HUES6 (cell line): ENCODE measurements at regions not wholly inside any gene's neighbourhood (a gene's known extent, or its start where the extent isn't known, plus 50 kb on each side); places are given as distances from the start of the nearest gene placed in this dataset.
"Not testable (repeated sequence)": the region's sequence is repeated elsewhere in the genome, so short reads cannot be mapped to it uniquely, and the experiment has no call there.

Experiments used
- H3K27ac ChIP-seq: 2 replicates; pipeline ENCODE4 v1.7.0; 2013; ENCODE audit warnings: low read depth, mild to moderate bottlenecking, low read length, inconsistent platforms
- H3K27me3 ChIP-seq: 2 replicates; pipeline ENCODE4 v1.6.1; 2013; ENCODE audit warnings: low read length; ENCODE audit not compliant: control insufficient read depth, insufficient read depth
- H3K36me3 ChIP-seq: 2 replicates; pipeline ENCODE4 v1.6.1; 2013; ENCODE audit warnings: low read length; ENCODE audit not compliant: control insufficient read depth, insufficient read depth
- H3K4me1 ChIP-seq: 2 replicates; pipeline ENCODE4 v1.6.1; 2013; ENCODE audit warnings: low read length; ENCODE audit not compliant: control insufficient read depth, insufficient read depth
- H3K4me3 ChIP-seq: 2 replicates; pipeline ENCODE4 v1.5.1; 2013; ENCODE audit warnings: low read depth, low read length
- H3K9ac ChIP-seq: one replicate; pipeline ENCODE4 v1.6.1; 2013; ENCODE audit warnings: mild to moderate bottlenecking, low read length
- H3K9me3 ChIP-seq: 2 replicates; pipeline ENCODE4 v1.6.1; 2013; ENCODE audit warnings: low read depth, low read length; ENCODE audit not compliant: control insufficient read depth, insufficient read depth

GRCh38 chr11:67873223-67873622 is 130.7 kb downstream of the UNC93B1 start:
- not testable (repeated sequence) for H3K9ac ChIP-seq, H3K4me3 ChIP-seq

GRCh38 chr11:67871168-67871567 is 132.7 kb downstream of the UNC93B1 start:
- H3K9me3 ChIP-seq: peaks cover 17% of the 10 kb centered on the region
- not testable (repeated sequence) for H3K4me3 ChIP-seq, H3K4me1 ChIP-seq, H3K36me3 ChIP-seq, H3K27me3 ChIP-seq, H3K9ac ChIP-seq, H3K27ac ChIP-seq

More at GRCh38 chr11:67873223-67873622, 130.7 kb downstream of the UNC93B1 start:
- not testable (repeated sequence) for H3K36me3 ChIP-seq, H3K27ac ChIP-seq, H3K4me1 ChIP-seq, H3K27me3 ChIP-seq
- peaks cover 17% of the 10 kb centered on the region for H3K9me3 ChIP-seq

- H3K4me3 ChIP-seq, H3K9me3 ChIP-seq, H3K27ac ChIP-seq, H3K36me3 ChIP-seq, H3K27me3 ChIP-seq, H3K9ac ChIP-seq, H3K4me1 ChIP-seq: not testable (repeated sequence)
These were observed 141.0 kb downstream of the UNC93B1 start for GRCh38 chr11:67862896-67863295.

- H3K27ac ChIP-seq, H3K27me3 ChIP-seq, H3K4me3 ChIP-seq, H3K36me3 ChIP-seq, H3K4me1 ChIP-seq, H3K9me3 ChIP-seq, H3K9ac ChIP-seq: not testable (repeated sequence)
These were observed 144.3 kb downstream of the UNC93B1 start for GRCh38 chr11:67859513-67860161.

GRCh38 chr11:67850747-67851146 is 153.2 kb downstream of the UNC93B1 start:
- not testable (repeated sequence) for H3K4me1 ChIP-seq, H3K27ac ChIP-seq, H3K9ac ChIP-seq, H3K4me3 ChIP-seq, H3K27me3 ChIP-seq, H3K36me3 ChIP-seq, H3K9me3 ChIP-seq

- H3K9me3 ChIP-seq, H3K36me3 ChIP-seq, H3K4me3 ChIP-seq, H3K27me3 ChIP-seq, H3K4me1 ChIP-seq, H3K27ac ChIP-seq, H3K9ac ChIP-seq: not testable (repeated sequence)
These were observed 154.1 kb downstream of the UNC93B1 start for GRCh38 chr11:67849766-67850165.

GRCh38 chr11:67847896-67848875 is 155.7 kb downstream of the UNC93B1 start:
- not testable (repeated sequence) for H3K27me3 ChIP-seq, H3K27ac ChIP-seq, H3K4me1 ChIP-seq, H3K9me3 ChIP-seq, H3K9ac ChIP-seq, H3K4me3 ChIP-seq, H3K36me3 ChIP-seq

GRCh38 chr11:67846303-67846702 is 157.6 kb downstream of the UNC93B1 start:
- H3K4me3 ChIP-seq, H3K27me3 ChIP-seq, H3K36me3 ChIP-seq, H3K4me1 ChIP-seq, H3K9ac ChIP-seq, H3K27ac ChIP-seq, H3K9me3 ChIP-seq: not testable (repeated sequence)

- not testable (repeated sequence) for H3K9ac ChIP-seq, H3K27me3 ChIP-seq, H3K4me1 ChIP-seq, H3K27ac ChIP-seq, H3K36me3 ChIP-seq, H3K4me3 ChIP-seq, H3K9me3 ChIP-seq
These were observed 158.6 kb downstream of the UNC93B1 start for GRCh38 chr11:67845296-67845695.

GRCh38 chr11:67840599-67840998 is 163.3 kb downstream of the UNC93B1 start:
- H3K27ac ChIP-seq, H3K9me3 ChIP-seq, H3K36me3 ChIP-seq, H3K9ac ChIP-seq, H3K4me1 ChIP-seq, H3K4me3 ChIP-seq, H3K27me3 ChIP-seq: not testable (repeated sequence)

GRCh38 chr11:67830152-67830551 is 155.7 kb upstream of the ALDH3B2 start:
- H3K27ac ChIP-seq, H3K27me3 ChIP-seq, H3K9ac ChIP-seq, H3K9me3 ChIP-seq, H3K36me3 ChIP-seq, H3K4me3 ChIP-seq: not testable (repeated sequence)
- H3K4me1 ChIP-seq: peaks cover 13% of the 10 kb centered on the region; the same call in 1 of the 2 replicates
